Endodermal cell (in vitro differentiated cells): ENCODE measurements at regions not wholly inside any gene's neighbourhood (a gene's known extent, or its start where the extent isn't known, plus 50 kb on each side); places are given as distances from the start of the nearest gene placed in this dataset.
"Not testable (repeated sequence)": the region's sequence is repeated elsewhere in the genome, so short reads cannot be mapped to it uniquely, and the experiment has no call there.

Experiments used
- DNase-seq: peaks from one replicate; pipeline ENCODE4 v3.0.0-alpha.2; 2017
- H3K27ac ChIP-seq: 2 replicates; pipeline ENCODE4 v1.5.1; 2013; ENCODE audit warnings: mild to moderate bottlenecking, low read depth, low read length, moderate library complexity
- H3K27me3 ChIP-seq: 2 replicates; pipeline ENCODE4 v1.6.1; 2013; ENCODE audit warnings: mild to moderate bottlenecking, low read length, moderate library complexity; ENCODE audit not compliant: insufficient read depth, control insufficient read depth, poor library complexity, severe bottlenecking
- H3K36me3 ChIP-seq: 2 replicates; pipeline ENCODE4 v1.7.0; 2013; ENCODE audit warnings: mild to moderate bottlenecking, low read length, moderate library complexity; ENCODE audit not compliant: control insufficient read depth, insufficient read depth
- H3K4me1 ChIP-seq: one replicate; pipeline ENCODE4 v1.7.0; 2013; ENCODE audit warnings: low read length; ENCODE audit not compliant: control insufficient read depth, insufficient read depth
- H3K4me3 ChIP-seq: 2 replicates; pipeline ENCODE4 v1.5.1; 2013; ENCODE audit warnings: mild to moderate bottlenecking, low read length, moderate library complexity
- H3K9ac ChIP-seq: 2 replicates; pipeline ENCODE4 v1.6.1; 2013; ENCODE audit warnings: mild to moderate bottlenecking, low read length, moderate library complexity; ENCODE audit not compliant: poor library complexity, severe bottlenecking; ENCODE audit errors: extremely low read depth
- H3K9me3 ChIP-seq: 2 replicates; pipeline ENCODE4 v1.6.1; 2013; ENCODE audit warnings: mild to moderate bottlenecking, low read length, moderate library complexity; ENCODE audit not compliant: control insufficient read depth
- H3K27ac Mint-ChIP-seq: 2 replicates; pipeline ENCODE4 v1.8.0; 2020; ENCODE audit warnings: mixed read lengths
- H3K27me3 Mint-ChIP-seq: 2 replicates; pipeline ENCODE4 v1.8.0; 2021; ENCODE audit warnings: mild to moderate bottlenecking, mixed read lengths; ENCODE audit not compliant: insufficient read depth
- H3K36me3 Mint-ChIP-seq: 2 replicates; pipeline ENCODE4 v1.8.0; 2020; ENCODE audit warnings: low read depth, mixed read lengths
- H3K4me1 Mint-ChIP-seq: 2 replicates; pipeline ENCODE4 v1.8.0; 2020; ENCODE audit warnings: mixed read lengths
- H3K4me3 Mint-ChIP-seq: 2 replicates; pipeline ENCODE4 v1.8.0; 2020; ENCODE audit warnings: mild to moderate bottlenecking, moderate library complexity, mixed read lengths
- H3K9me3 Mint-ChIP-seq: 2 replicates; pipeline ENCODE4 v1.8.0; 2020; ENCODE audit warnings: mild to moderate bottlenecking, mixed read lengths
- WGBS, 2 experiments: methylation state at CpG; one replicate each; pipeline versions ENCODE4 v1.1.5 to v1.1.7; 2013; ENCODE audit warnings: missing lambda C conversion rate in 2 of 2, mixed read lengths in 1 of 2; ENCODE audit not compliant: insufficient coverage in 1 of 2, insufficient read length in 1 of 2; 5-methylcytosine and 5-hydroxymethylcytosine counted together
- TF ChIP-seq, protein P1 (sequence below): fragments of 200-600 bp; sonication (generic); conservative IDR thresholded peaks from 2 replicates; pipeline ENCODE4 v1.5.0; 2021; ENCODE audit warnings: antibody characterized with exemption, mild to moderate bottlenecking

- Histone ChIP-seq H3K9me3 (no peaks in the 10 kb centered on the region), H3K27me3 (peaks cover 66% of the 10 kb centered on the region), H3K27ac (peak overlapping the region; percentile 28), H3K36me3 (no peaks in the 10 kb centered on the region), H3K4me3 (no peak overlapping the region), H3K4me1 (no peaks in the 10 kb centered on the region), H3K9ac (no peak overlapping the region)
- no peak overlapping the region for H3K4me3 Mint-ChIP-seq
- H3K9me3 Mint-ChIP-seq: peaks cover 10% of the 10 kb centered on the region
- WGBS, 2 experiments: 59% methylated on average over 5 of the region's 6 CpGs; no CpG with 5 or more reads in 1 of the 2 experiments
- peaks cover 76% of the 10 kb centered on the region for H3K27me3 Mint-ChIP-seq
- TF ChIP-seq, protein P1, sequence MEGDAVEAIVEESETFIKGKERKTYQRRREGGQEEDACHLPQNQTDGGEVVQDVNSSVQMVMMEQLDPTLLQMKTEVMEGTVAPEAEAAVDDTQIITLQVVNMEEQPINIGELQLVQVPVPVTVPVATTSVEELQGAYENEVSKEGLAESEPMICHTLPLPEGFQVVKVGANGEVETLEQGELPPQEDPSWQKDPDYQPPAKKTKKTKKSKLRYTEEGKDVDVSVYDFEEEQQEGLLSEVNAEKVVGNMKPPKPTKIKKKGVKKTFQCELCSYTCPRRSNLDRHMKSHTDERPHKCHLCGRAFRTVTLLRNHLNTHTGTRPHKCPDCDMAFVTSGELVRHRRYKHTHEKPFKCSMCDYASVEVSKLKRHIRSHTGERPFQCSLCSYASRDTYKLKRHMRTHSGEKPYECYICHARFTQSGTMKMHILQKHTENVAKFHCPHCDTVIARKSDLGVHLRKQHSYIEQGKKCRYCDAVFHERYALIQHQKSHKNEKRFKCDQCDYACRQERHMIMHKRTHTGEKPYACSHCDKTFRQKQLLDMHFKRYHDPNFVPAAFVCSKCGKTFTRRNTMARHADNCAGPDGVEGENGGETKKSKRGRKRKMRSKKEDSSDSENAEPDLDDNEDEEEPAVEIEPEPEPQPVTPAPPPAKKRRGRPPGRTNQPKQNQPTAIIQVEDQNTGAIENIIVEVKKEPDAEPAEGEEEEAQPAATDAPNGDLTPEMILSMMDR: no peak
- no peak overlapping the region for H3K27ac Mint-ChIP-seq
- H3K4me1 Mint-ChIP-seq: peaks cover 8% of the 10 kb centered on the region
- H3K36me3 Mint-ChIP-seq: no peaks in the 10 kb centered on the region
- no peak for DNase-seq
Observed at GRCh38 chr1:38153066-38153777, 106.6 kb upstream of the POU3F1 start.

DNA sequence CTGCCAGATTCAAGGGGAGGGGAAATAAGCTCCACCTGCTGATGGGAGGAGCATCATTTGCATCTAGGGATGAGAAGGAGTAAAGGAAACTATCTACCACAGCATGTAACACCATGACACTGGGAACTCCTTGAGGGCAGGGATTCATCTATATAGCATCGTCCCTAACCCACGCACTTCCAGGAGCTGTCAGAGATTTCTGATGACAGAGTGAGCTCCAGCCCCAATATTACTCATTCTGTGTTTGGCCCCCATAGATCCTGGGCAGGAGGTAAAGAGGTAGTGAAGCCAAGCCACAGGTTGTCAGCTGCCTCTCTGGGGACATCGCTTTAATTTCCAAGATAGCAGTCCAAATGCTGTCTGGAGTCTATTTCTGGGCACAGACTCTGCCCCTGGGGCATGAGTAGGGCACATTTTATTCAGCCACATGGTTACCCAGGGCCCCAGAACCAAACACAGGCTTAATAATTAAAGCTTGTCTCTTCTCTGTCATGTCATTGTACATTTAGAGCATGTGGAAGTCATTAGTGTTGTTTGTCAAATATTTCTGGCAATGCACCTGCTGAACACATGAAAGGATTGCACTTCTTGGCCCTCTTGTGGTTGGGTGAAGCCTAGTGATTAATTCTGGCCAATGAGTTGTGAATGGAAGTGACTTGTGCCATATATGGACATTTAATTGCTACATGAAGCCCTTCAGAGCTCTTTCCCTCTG is 105.9 kb upstream of the POU3F1 start:
- H3K4me3 Mint-ChIP-seq: no peak overlapping the region
- Histone ChIP-seq H3K9me3 (no peaks in the 10 kb centered on the region), H3K27ac (no peak overlapping the region), H3K4me3 (no peak overlapping the region), H3K36me3 (no peaks in the 10 kb centered on the region), H3K9ac (no peak overlapping the region), H3K27me3 (peaks cover 59% of the 10 kb centered on the region), H3K4me1 (no peaks in the 10 kb centered on the region)
- H3K27ac Mint-ChIP-seq: no peak overlapping the region
- H3K27me3 Mint-ChIP-seq: peaks cover 73% of the 10 kb centered on the region
- no peaks in the 10 kb centered on the region for H3K36me3 Mint-ChIP-seq
- WGBS, 2 experiments: 91 to 100% methylated on average over 3 of the region's 3 CpGs
- TF ChIP-seq, protein P1: peak; percentile 33
- H3K9me3 Mint-ChIP-seq: peaks cover 10% of the 10 kb centered on the region
- H3K4me1 Mint-ChIP-seq: peaks cover 8% of the 10 kb centered on the region
- no peak for DNase-seq

DNA sequence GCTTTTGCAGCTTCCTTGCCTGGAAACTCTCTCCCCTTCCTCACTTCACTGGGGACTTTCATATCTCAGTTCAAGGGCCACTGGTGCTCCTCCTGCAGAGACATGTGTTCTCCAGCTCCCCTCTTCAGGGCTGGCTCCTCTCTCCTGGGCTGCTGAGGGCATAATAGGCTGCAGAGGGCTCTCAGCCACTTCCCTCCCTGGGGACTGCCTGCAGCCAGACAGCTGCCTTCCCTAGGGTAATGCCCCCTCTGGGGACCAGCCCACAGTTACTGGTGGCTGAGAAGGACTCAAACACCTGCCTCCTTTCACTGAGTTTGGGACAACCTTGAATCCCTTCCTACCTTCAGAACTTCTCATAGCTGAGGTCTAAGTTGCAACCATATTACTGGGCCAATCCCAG is 104.8 kb upstream of the POU3F1 start:
- Histone ChIP-seq H3K36me3 (no peaks in the 10 kb centered on the region), H3K4me3 (no peak overlapping the region), H3K27ac (no peak overlapping the region), H3K4me1 (no peaks in the 10 kb centered on the region), H3K9ac (no peak overlapping the region), H3K27me3 (peaks cover 48% of the 10 kb centered on the region), H3K9me3 (no peaks in the 10 kb centered on the region)
- H3K4me1 Mint-ChIP-seq: peaks cover 8% of the 10 kb centered on the region
- no peak for DNase-seq
- H3K27ac Mint-ChIP-seq: no peak overlapping the region
- H3K9me3 Mint-ChIP-seq: peaks cover 15% of the 10 kb centered on the region
- H3K4me3 Mint-ChIP-seq: no peak overlapping the region
- H3K27me3 Mint-ChIP-seq: peaks cover 66% of the 10 kb centered on the region
- H3K36me3 Mint-ChIP-seq: no peaks in the 10 kb centered on the region
- TF ChIP-seq, protein P1: no peak

- not testable (repeated sequence) for H3K27ac Mint-ChIP-seq, H3K4me1 ChIP-seq, H3K36me3 Mint-ChIP-seq, H3K36me3 ChIP-seq, H3K9ac ChIP-seq, H3K27ac ChIP-seq, H3K4me3 ChIP-seq, DNase-seq, H3K4me3 Mint-ChIP-seq
- H3K4me1 Mint-ChIP-seq: peaks cover 13% of the 10 kb centered on the region
- Histone ChIP-seq H3K9me3 (peaks cover 13% of the 10 kb centered on the region), H3K27me3 (peaks cover 21% of the 10 kb centered on the region)
- H3K9me3 Mint-ChIP-seq: peaks cover 20% of the 10 kb centered on the region
- peaks cover 34% of the 10 kb centered on the region for H3K27me3 Mint-ChIP-seq
- WGBS, 2 experiments: 86 to 92% methylated on average over 2 of the region's 2 CpGs
Observed at GRCh38 chr1:38146079-38146478, 99.5 kb upstream of the POU3F1 start.
